ENCODE measurements at regions not wholly inside any gene's neighbourhood (a gene's known extent, or its start where the extent isn't known, plus 50 kb on each side); places are given as distances from the start of the nearest gene placed in this dataset.

GRCh38 chr21:27101523-27101922 is 134.6 kb upstream of the ADAMTS5 start:
- TF ChIP-seq CTCF (IDR thresholded peaks at IDR 0.05): no peak
- no peak for TF ChIP-seq EZH2 (IDR thresholded peaks at IDR 0.05)
- no peak for TF ChIP-seq EZH2phosphoT487 (IDR thresholded peaks at IDR 0.05)
